HG03095 (cell line): ENCODE measurements at regions not wholly inside any gene's neighbourhood (a gene's known extent, or its start where the extent isn't known, plus 50 kb on each side); places are given as distances from the start of the nearest gene placed in this dataset.

ENCODE experiments used
- ATAC-seq: cut with Tn5 transposase; IDR thresholded peaks from one replicate; pipeline ENCODE4 v1.9.1; 2021; ENCODE audit warnings: moderate library complexity; ENCODE audit not compliant: unreplicated experiment

GRCh38 chr1:244974106-244974505 is 109.8 kb upstream of the HNRNPU start:
- ATAC-seq = no peak

GRCh38 chr1:244971552-244972216 is 107.3 kb upstream of the HNRNPU start:
- ATAC-seq = no peak

- peak; percentile 70 for ATAC-seq
These were observed 106.6 kb upstream of the HNRNPU start for GRCh38 chr1:244970744-244971551.

GRCh38 chr1:244970236-244970743 is 105.9 kb upstream of the HNRNPU start:
- ATAC-seq = peak; percentile 55

- peak; percentile 25 for ATAC-seq
These were observed 105.3 kb upstream of the HNRNPU start for GRCh38 chr1:244969355-244970235.

GRCh38 chr1:244968881-244969280 is 104.5 kb upstream of the HNRNPU start:
- no peak for ATAC-seq

- no peak for ATAC-seq
These were observed 104.1 kb upstream of the HNRNPU start for GRCh38 chr1:244968471-244968871.

GRCh38 chr1:244967159-244967558 is 102.8 kb upstream of the HNRNPU start:
- no peak for ATAC-seq

GRCh38 chr1:244965185-244966030 is 101.1 kb upstream of the HNRNPU start:
- ATAC-seq = no peak

- ATAC-seq = no peak
These were observed 100.0 kb upstream of the HNRNPU start for GRCh38 chr1:244964112-244964971.

GRCh38 chr1:244963231-244963826 is 99.0 kb upstream of the HNRNPU start:
- no peak for ATAC-seq

GRCh38 chr1:244962130-244962529 is 97.8 kb upstream of the HNRNPU start:
- ATAC-seq = no peak

GRCh38 chr1:244960904-244961303 is 96.6 kb upstream of the HNRNPU start:
- ATAC-seq = no peak

- no peak for ATAC-seq
These were observed 94.2 kb upstream of the HNRNPU start for GRCh38 chr1:244958593-244958992.

- ATAC-seq = no peak
These were observed 93.2 kb upstream of the HNRNPU start for GRCh38 chr1:244957525-244957924.

- ATAC-seq = no peak
These were observed 92.8 kb upstream of the HNRNPU start for GRCh38 chr1:244957122-244957521.

- ATAC-seq = no peak
These were observed 91.3 kb upstream of the HNRNPU start for GRCh38 chr1:244955661-244956060.

GRCh38 chr1:244954359-244954758 is 90.0 kb upstream of the HNRNPU start:
- ATAC-seq = no peak

- no peak for ATAC-seq
These were observed 89.6 kb upstream of the HNRNPU start for GRCh38 chr1:244953901-244954300.
